ENCODE measurements at regions not wholly inside any gene's neighbourhood (a gene's known extent, or its start where the extent isn't known, plus 50 kb on each side); places are given as distances from the start of the nearest gene placed in this dataset.

- no peak for DNase-seq (ENCODE audit: low spot score)
- H3K27me3 ChIP-seq (replicated peaks; ENCODE audit: insufficient read depth): no peaks in the 10 kb centered on the region
- no peaks in the 10 kb centered on the region for H3K4me1 ChIP-seq (replicated peaks)
- WGBS: 57% methylated on average over 3 of the region's 3 CpGs
- no peaks in the 10 kb centered on the region for H3K36me3 ChIP-seq
- no peak for TF ChIP-seq POLR2A (IDR thresholded peaks at IDR 0.05)
- TF ChIP-seq CTCF (IDR thresholded peaks at IDR 0.05): no peak
- TF ChIP-seq POLR2AphosphoS5 (IDR thresholded peaks at IDR 0.05): no peak
- no peak overlapping the region for H3K4me3 ChIP-seq
- H3K9me3 ChIP-seq: no peaks in the 10 kb centered on the region
- intact Hi-C loops (cut with DNase I): no loop called here
- no peak overlapping the region for H3K27ac ChIP-seq
These were observed 508.9 kb upstream of the ADAMTS9 start for GRCh38 chr3:65196663-65197062.

GRCh38 chr3:65195211-65196006 is 507.6 kb upstream of the ADAMTS9 start:
- Histone ChIP-seq H3K27me3 (replicated peaks; ENCODE audit: insufficient read depth) (no peaks in the 10 kb centered on the region), H3K36me3 (no peaks in the 10 kb centered on the region), H3K4me1 (replicated peaks) (no peaks in the 10 kb centered on the region), H3K4me3 (no peak overlapping the region), H3K9me3 (no peaks in the 10 kb centered on the region), H3K27ac (no peak overlapping the region)
- DNase-seq (ENCODE audit: low spot score): no peak
- TF ChIP-seq POLR2AphosphoS5 (IDR thresholded peaks at IDR 0.05): no peak
- no peak for TF ChIP-seq CTCF (IDR thresholded peaks at IDR 0.05)
- no peak for TF ChIP-seq POLR2A (IDR thresholded peaks at IDR 0.05)
- 71% methylated on average over 8 of the region's 8 CpGs for WGBS
- intact Hi-C loops (cut with DNase I): no loop called here

- H3K9me3 ChIP-seq: no peaks in the 10 kb centered on the region
- H3K27me3 ChIP-seq (replicated peaks; ENCODE audit: insufficient read depth): no peaks in the 10 kb centered on the region
- no peak for TF ChIP-seq POLR2A (IDR thresholded peaks at IDR 0.05)
- TF ChIP-seq CTCF (IDR thresholded peaks at IDR 0.05): no peak
- no peak for TF ChIP-seq POLR2AphosphoS5 (IDR thresholded peaks at IDR 0.05)
- H3K27ac ChIP-seq: no peak overlapping the region
- H3K4me3 ChIP-seq: no peak overlapping the region
- WGBS: 95% methylated on average over 4 of the region's 4 CpGs
- no peaks in the 10 kb centered on the region for H3K36me3 ChIP-seq
- intact Hi-C loops (cut with DNase I): no loop called here
- no peak for DNase-seq (ENCODE audit: low spot score)
- no peaks in the 10 kb centered on the region for H3K4me1 ChIP-seq (replicated peaks)
These were observed 506.9 kb upstream of the ADAMTS9 start for GRCh38 chr3:65194744-65195143.

- TF ChIP-seq CTCF (IDR thresholded peaks at IDR 0.05) (no peak), POLR2AphosphoS5 (IDR thresholded peaks at IDR 0.05) (no peak), POLR2A (IDR thresholded peaks at IDR 0.05) (no peak)
- 86% methylated on average over 6 of the region's 6 CpGs for WGBS
- Histone ChIP-seq H3K27ac (no peak overlapping the region), H3K27me3 (replicated peaks; ENCODE audit: insufficient read depth) (no peaks in the 10 kb centered on the region), H3K4me1 (replicated peaks) (no peaks in the 10 kb centered on the region), H3K36me3 (no peaks in the 10 kb centered on the region), H3K9me3 (no peaks in the 10 kb centered on the region), H3K4me3 (no peak overlapping the region)
- no peak for DNase-seq (ENCODE audit: low spot score)
- intact Hi-C loops (cut with DNase I): no loop called here
These were observed 506.4 kb upstream of the ADAMTS9 start for GRCh38 chr3:65194047-65194714.

GRCh38 chr3:65193531-65193930 is 505.7 kb upstream of the ADAMTS9 start:
- no peak overlapping the region for H3K4me3 ChIP-seq
- intact Hi-C loops (cut with DNase I): no loop called here
- no peaks in the 10 kb centered on the region for H3K36me3 ChIP-seq
- no peaks in the 10 kb centered on the region for H3K4me1 ChIP-seq (replicated peaks)
- no peak for DNase-seq (ENCODE audit: low spot score)
- WGBS: 89% methylated on average over 9 of the region's 9 CpGs
- H3K9me3 ChIP-seq: no peaks in the 10 kb centered on the region
- no peaks in the 10 kb centered on the region for H3K27me3 ChIP-seq (replicated peaks; ENCODE audit: insufficient read depth)
- no peak overlapping the region for H3K27ac ChIP-seq
- no peak for TF ChIP-seq POLR2AphosphoS5 (IDR thresholded peaks at IDR 0.05)
- no peak for TF ChIP-seq POLR2A (IDR thresholded peaks at IDR 0.05)
- no peak for TF ChIP-seq CTCF (IDR thresholded peaks at IDR 0.05)
